HG03558 (cell line): ENCODE measurements at regions not wholly inside any gene's neighbourhood (a gene's known extent, or its start where the extent isn't known, plus 50 kb on each side); places are given as distances from the start of the nearest gene placed in this dataset.
"Not testable (repeated sequence)": the region's sequence is repeated elsewhere in the genome, so short reads cannot be mapped to it uniquely, and the experiment has no call there.

Experiments used
- ATAC-seq: cut with Tn5 transposase; IDR thresholded peaks from one replicate; pipeline ENCODE4 v1.9.1; 2021; ENCODE audit warnings: moderate number of reproducible peaks; ENCODE audit not compliant: unreplicated experiment; ENCODE audit errors: extremely low read depth

DNA sequence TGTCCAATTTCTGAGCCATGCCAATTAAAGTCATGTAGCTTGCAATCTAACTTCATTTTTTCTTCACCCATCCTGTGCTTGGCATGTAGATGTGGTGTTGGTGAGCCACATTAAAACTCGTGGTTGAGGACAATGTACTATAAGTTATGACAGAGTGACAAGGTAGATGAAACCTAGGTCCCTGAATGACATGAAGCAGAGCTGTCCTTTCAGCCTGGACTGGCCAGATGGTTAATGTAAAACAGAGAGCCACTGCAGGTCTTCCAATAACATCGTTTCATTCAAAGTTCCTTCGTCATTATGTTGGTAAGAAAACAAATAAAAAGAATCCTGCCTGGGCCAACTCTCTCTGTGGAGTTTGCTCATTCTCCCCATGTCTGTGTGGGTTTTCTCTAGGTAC, 856.5 kb upstream of the SEMA6A start:
- no peak for ATAC-seq

DNA sequence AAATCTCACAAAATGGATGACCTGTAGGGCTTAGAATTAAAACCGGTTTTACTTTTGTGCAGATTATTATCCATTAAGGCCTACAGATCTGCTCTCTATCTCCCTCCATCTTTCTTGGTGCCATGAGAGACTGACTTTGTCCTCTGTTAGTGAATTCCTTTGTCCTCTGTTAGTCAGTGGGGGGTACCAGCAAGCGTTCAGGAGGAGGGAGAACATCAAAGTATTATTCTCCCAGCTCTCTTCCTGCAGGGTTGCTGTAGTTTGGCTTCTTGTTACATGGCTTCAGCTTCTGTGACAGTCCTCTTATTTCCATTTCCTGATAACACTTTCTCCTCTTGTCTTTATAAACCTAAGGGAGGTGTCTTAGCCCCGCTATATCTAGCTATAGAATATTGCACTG, 850.5 kb upstream of the SEMA6A start:
- ATAC-seq = no peak

DNA sequence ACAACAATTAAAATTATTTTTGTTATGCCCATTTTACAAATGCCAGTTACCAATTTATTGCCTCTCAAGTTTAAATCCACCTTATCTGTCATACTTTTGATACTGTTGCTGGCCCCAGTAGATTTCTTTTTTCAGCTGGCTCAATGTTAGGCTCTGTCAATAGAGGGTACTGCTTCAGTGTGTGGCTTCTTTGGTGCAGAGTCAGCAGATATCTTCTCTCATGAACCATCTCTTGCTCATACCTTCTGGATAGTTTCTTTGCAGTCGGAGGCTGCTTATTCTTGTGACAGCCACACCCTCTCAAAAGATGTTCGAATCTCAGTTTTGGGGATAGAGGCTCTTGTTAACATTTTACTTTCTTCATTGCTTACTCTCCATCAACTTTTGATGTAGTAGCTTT, 849.9 kb upstream of the SEMA6A start:
- no peak for ATAC-seq

DNA sequence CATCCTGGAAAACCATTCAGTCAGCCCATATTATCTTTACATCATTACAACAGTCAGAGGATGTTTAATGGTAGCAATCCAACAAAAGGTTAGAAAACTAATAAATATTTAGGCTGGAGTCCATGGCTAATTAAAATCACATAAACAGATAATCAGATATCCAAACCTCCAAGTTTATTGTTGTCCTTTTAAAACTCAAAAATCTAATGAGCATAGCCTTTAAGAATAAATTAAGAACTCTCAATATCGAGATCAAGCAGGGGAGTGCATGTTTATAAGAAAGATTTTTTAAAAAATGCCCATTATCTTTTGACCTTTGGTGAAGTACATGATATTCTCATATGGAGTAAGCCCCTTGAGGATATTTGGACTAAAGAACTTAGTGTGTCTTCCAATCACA, 842.9 kb upstream of the SEMA6A start:
- ATAC-seq = no peak

DNA sequence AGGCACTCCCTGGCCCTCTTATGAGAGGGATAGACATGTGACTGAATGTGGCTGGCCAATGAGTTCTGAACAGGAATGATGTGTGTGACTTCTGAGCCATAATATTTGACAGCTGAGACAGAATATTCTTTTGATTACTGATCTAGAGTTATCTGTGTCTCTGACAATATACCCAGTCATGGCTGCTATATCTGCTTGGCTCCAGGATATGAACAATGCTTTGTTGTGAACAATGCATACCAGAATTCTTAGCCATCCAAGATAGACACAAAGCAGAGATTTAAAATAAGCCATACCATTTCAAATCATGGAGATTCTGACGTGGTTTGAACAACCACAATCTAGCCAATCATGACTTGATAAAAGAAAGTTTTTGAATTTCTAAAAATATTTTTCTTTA, 840.3 kb upstream of the SEMA6A start:
- ATAC-seq = no peak

DNA sequence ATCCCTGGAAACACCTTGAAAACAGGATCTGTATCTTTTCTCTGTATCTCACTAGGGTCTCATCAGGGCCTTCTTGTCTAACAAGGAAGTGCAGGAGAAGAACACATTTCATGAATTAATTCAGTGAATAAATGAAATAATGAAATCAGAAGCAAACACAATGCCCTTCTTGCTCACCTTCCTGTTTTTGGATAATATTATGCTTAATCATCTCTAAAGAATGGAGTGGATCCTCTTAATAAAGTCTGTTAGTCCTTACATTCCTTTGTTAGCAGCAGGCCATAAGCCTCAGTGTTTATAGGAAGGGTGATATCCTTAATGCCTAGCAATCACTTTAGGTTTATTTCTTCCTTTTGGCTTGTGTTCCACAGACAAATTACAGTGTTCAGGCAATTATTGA, 837.1 kb upstream of the SEMA6A start:
- no peak for ATAC-seq

DNA sequence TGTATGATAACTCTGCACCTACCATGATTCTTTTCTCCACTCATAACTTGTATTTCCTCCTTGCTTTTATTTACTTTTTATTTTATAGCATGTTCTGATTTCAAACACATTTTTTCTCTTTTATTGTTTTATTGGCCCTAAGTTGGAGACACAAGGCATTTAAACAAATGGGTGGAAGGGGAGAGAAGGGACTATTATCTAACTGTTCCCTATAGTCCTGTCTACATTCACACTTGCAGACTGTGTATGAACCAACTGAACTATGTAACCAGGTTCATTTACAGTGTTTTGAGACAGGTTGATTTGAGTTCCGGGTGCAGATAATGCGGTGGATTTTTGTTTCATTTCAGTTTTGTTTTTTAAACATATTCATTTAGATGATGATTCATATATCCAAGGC, 830.6 kb upstream of the SEMA6A start:
- ATAC-seq = no peak

DNA sequence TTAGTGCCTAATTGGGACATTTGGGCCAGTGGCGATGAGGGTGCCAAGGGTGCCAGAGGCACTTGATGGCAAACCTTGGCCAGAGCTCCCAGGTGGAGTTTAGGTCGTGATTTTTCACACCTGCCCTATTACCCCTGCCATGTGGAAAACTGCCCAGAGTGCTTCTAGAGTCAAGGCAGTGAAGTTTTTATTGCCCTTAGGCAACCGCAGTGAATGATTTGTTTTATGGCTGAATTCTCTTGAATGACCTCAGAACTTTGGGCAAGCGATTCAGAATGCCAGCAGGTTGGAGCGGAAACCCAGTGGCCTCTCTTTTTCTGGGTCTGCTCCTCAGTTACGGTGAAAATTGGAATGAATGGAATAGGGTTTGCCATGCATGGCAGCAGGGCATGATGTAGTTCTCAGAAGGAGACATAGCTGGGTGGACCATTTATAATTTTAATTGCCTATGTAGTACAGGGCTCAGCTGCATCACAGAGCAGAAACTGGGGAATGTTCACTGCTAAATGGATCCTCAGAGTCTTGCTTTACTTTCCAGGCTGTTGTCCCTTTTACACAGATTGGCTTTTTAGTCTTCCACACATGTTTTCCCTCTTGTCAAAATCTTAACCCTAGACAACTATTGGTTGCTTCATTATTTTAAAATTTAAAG, 820.0 kb upstream of the SEMA6A start:
- ATAC-seq = no peak

DNA sequence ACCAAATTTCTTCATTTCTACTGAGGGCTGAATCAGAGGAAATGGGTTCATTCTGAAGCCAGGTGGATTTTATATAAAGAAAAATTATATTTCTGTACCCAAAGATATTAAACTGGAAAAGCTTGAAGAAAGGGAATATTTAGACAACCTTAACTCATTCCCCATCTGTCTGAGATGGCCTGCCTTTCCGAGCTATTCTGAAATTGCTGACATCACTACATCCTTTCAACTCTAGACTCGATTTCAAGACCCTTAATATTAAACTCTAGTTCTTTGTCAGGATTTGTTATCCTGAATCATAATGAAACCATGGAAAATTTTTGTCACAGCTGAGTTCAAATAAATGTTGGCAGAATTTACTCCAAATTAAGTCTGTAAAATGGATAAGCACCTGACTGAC, 818.5 kb upstream of the SEMA6A start:
- no peak for ATAC-seq

DNA sequence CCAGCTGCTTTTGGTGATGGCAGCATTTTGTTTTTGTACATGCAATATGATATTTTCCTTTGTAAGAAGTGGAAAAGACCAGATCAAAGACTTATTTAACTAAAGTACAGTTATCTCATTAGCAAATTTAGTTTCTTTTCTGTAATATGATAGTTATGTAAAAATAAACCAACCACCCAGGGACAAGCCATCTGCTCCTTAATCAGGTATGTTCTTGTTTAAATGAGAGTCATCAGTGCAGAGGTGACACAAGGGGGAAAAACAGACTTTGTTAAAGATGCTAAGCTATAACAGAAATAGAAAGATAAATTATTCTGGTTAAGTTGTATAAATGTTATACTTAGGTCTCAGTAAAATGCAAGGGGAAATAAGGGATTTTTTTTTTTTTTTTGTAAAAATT, 805.7 kb upstream of the SEMA6A start:
- no peak for ATAC-seq

DNA sequence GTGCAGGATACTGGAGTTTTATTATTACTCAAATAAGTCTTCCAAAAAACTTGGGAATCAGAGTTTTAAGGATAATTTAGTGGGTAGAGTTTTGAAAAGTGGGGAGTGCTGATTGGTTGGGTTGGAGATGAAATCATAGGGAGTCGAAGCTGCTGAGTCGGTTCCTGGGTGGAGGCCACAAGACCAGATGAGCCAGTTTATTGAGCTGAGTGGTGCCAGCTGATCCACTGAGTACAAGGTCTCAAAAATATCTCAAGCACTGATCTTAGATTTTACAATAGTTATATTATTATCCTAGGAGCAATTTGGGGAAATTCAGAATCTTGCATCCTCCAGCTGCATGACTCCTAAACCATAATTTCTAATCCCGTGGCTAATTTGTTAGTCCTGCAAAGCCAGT, 804.9 kb upstream of the SEMA6A start:
- no peak for ATAC-seq

DNA sequence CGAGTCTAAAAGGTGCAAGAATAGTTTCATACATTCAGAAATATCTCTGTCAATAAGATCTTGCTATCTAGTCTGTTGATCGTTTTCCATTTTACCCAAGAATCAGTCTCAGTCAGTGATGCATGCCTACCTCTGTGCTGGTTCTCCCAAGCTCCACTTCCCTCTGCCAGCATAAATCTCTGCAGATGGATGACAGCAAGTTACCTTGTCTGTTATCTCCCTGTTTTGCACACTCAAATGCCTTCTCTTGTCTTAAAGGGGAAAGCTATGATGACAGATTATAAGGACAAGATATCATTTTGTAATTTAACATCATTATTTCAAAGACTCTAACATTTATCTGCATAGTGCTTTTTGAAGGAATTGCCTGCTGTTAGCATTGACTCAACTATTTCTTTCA, 802.1 kb upstream of the SEMA6A start:
- ATAC-seq = no peak

DNA sequence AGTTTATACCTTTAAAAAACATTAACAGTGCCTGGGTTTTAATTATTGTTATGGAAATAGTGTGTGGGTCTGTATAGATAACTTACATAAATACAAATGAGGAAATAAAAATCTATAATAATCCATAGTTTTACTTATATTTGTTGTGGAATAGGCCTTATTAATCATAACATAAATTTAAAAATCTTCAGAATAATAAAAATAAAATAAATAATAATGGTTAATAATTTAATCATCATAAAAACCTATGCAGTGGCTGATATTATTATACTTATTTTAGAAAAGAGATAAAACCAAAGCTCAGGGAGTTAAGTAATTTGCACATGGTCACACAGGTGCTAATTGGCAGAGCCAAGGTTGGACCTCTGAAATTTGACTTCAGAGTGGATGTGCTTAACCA, 785.3 kb upstream of the SEMA6A start:
- no peak for ATAC-seq

DNA sequence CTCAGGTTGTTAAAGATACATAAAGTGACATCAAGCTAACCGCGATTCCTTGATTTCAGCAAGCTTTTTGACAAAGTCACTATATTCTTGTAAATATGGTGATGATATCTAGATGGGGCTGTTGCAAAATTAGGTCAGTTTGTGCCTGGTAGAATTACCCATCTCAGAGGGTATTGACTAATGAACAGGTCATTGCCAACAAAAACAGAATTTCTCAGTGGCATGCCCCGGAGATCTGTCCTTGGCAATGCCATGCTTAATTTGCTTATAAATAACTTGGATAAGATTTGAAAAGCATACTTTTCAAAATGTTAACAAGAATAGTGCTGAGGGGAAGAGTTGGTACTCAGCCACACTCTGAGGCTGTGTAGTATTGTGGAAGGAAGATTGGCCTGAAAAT, 783.3 kb upstream of the SEMA6A start:
- no peak for ATAC-seq

DNA sequence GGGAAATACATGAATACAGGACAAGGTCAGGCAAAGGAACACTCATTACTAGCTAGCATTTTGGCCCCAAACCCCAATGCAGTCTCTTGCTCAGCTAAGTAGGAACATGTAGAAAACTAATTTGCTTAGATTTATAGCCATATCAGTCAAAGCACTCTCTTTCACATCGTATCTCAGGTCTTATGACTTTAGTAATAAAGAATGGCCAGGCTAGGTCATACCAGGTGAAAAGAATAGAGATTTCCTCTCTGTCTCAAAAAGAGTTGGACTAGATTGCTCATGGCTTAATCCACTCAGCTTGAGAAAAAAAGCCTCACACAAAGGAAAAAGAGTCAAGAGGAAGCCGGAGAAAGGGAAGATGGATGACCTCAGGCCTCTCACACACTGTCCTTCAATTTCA, 772.7 kb upstream of the SEMA6A start:
- ATAC-seq = no peak

DNA sequence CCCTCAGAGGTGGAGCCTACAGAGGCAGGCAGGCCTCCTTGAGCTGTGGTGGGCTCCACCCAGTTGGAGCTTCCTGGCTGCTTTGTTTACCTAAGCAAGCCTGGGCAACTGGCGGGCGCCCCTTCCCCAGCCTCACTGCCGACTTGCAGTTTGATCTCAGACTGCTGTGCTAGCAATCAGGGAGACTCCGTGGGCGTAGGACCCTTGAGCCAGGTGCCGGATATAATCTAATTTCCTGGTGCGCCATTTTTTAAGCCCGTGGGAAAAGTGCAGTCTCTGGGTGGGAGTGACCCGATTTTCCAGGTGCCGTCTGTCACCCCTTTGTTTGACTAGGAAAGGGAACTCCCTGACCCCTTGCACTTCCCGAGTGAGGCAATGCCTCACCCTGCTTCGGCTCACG, 769.1 kb upstream of the SEMA6A start:
- ATAC-seq = not testable (repeated sequence)

DNA sequence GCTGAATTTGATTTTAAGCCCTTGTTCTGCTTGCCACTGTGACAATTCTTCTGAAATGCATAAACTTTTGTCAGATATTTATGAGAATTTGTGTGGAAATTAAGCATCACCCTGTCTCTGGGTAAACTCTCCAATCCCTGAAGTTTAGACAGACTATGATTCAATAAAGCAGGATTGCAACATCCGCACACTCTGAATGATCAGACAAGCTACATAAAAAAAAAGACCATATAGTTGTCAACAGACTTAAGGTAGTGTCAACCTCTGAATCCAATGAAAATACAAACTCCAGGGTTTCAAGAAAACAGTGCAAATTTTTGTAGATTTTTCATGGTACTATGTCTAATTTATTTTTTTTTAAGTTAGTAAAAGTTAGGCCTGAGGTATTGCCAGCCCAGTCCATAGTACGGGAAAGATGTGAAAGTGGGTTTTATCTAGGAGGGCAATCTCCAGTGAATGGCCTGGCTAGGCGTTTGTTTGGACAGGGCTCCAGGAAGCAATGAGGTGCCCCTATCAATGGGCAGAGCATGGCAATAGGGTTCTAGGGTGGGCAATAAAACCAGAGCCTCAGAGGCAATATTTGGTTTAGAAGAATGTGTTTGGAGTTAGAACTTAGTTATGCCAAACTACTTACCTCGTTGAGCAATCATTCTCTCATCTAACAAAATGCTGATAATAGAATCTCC, 762.6 kb upstream of the SEMA6A start:
- ATAC-seq = no peak

DNA sequence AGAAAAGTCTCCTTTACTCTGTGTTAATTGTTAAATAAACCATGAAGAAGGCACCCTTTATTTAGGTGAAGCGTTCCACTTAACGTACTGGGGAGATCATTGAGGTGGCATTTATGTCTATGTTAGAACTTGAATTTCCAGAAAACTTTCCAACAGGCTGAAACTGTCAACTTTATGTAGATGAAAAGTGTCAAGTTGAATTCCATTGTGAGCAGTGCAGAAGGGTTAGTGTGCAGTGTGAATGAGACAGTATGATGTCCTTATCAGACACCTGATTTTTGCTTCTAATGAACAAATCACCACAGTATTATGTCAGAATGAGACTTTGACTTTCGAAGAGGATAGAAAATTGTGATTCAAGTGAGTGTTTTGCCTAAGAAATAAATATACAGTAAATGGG, 761.6 kb upstream of the SEMA6A start:
- no peak for ATAC-seq

DNA sequence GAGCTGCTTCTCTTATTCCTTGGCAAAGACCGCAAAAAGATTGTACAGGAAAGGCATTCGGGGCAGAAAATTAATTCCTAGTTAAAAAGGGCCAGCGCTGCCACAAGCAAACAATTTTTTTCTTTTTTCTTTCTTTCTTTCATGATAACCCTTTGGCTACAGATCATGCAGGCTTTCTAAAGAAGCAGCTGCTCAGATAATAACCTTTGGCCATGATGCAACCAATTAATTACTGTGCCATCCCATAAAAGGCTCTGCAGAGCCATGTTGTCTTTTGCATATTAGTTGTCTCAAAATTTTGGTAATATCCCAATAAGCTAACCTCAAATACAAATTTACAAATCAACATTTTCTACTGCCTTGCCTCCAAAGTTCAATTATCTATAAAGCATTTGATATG, 758.4 kb upstream of the SEMA6A start:
- ATAC-seq = no peak

DNA sequence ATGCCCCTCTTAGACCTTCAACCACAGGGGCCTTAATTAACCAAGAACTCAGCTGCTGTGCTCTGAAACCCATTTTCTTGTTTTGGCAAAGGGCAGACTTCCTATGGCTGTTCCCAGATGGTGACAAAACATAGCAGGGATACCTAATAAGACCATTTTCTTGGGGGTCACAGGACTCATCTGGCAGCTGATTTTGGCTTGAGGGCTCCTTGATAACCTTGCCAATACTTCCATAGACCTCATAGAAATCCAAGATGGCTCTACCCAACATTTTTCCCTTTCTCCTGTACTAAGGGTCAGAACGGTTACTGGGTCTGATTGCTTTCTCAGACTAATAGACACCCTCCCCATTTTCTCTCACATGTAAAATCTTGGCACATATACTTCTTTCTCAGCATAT, 757.7 kb upstream of the SEMA6A start:
- ATAC-seq = no peak

DNA sequence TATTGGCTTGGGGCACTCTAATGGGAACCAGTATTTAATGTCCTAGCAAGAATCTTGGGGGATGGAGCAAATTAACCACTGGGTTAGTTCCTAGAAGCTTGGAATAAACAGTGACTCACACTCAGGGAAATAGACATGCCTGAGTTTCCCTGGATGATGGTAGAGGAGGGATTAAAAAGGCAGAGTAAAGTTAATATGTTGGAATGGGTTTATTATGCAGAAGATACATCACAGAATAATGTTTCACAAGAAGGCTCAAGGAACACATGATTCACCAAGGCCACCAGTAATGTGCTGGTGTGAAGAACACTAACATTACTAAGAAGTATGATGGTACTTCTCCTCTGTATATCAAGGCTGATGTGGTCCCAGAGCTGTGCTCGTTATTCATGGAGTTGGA, 752.9 kb upstream of the SEMA6A start:
- no peak for ATAC-seq

DNA sequence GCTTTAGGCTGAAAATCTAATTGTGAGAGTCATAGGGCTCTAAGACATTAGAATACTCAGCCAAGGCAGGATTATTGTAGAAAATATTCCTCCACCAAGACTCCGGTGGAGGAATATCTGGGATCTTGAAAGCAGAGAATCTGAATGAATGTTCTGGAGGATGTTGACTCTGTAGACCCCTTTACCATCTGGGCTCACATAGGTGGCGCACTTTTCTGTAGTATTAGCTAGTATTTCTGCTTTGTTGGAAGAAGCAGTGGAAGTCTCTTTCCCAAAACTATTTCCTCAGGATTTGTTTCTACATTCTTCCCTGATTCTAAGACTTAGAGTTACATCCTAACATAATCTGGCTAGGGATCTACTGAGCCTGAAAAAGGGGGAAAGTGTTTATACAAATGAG, 752.4 kb upstream of the SEMA6A start:
- no peak for ATAC-seq
